Vagina (tissue), 2 donors: ENCODE measurements at regions not wholly inside any gene's neighbourhood (a gene's known extent, or its start where the extent isn't known, plus 50 kb on each side); places are given as distances from the start of the nearest gene placed in this dataset.

ENCODE experiments used
- DNase-seq, 2 donors: peaks; one replicate each; pipeline ENCODE4 v3.0.0-alpha.2; 2017; ENCODE audit errors: extremely low spot score in 2 of 2
- H3K27ac ChIP-seq: fragments of 200-600 bp; sonication (generic); one replicate; pipeline ENCODE4 v1.5.1; 2019
- H3K27me3 ChIP-seq: fragments of 200-600 bp; sonication (generic); one replicate; pipeline ENCODE4 v1.5.1; 2019
- H3K36me3 ChIP-seq, 2 donors: fragments of 200-600 bp; sonication (generic); one replicate each; pipeline ENCODE4 v1.5.1; 2017 to 2019
- H3K4me1 ChIP-seq: fragments of 200-600 bp; sonication (generic); one replicate; pipeline ENCODE4 v1.5.1; 2019
- H3K4me3 ChIP-seq, 2 donors: fragments of 200-600 bp; sonication (generic); 1 replicate in 1 of 2; 2 replicates in 1 of 2; pipeline ENCODE4 v1.5.1; 2016 to 2019
- H3K9me3 ChIP-seq: fragments of 200-600 bp; sonication (generic); one replicate; pipeline ENCODE4 v1.5.1; 2019
- POLR2A ChIP-seq, 2 donors: fragments of 450-650 bp; IDR thresholded peaks; one replicate each; pipeline ENCODE4 v1.6.1; 2017; ENCODE audit warnings: antibody characterized with exemption in 2 of 2, mild to moderate bottlenecking in 2 of 2, moderate library complexity in 2 of 2
- POLR2AphosphoS5 ChIP-seq, 2 donors: sonication (generic); formaldehyde crosslinking; IDR thresholded peaks; one replicate each; pipeline ENCODE4 v1.9.0; 2017; ENCODE audit warnings: antibody characterized with exemption in 2 of 2, mild to moderate bottlenecking in 2 of 2, low read depth in 1 of 2; ENCODE audit not compliant: insufficient read depth in 1 of 2
- intact Hi-C: fragments of 100-400 bp; cut with DNase I; formaldehyde crosslinking; loops from one replicate; pipeline ENCODE4 v1.15.1; 2023
- TF ChIP-seq, protein P1 (sequence below), 3 experiments: fragments of 450-650 bp in 2 of 3; fragments of 200-600 bp in 1 of 3; sonication (generic) in 1 of 3; IDR thresholded peaks; one replicate each; pipeline ENCODE4 v1.5.1; 2017 to 2019; ENCODE audit warnings: antibody characterized with exemption in 3 of 3, mild to moderate bottlenecking in 2 of 3, moderate library complexity in 2 of 3

- intact Hi-C loops = no loop called here
Measured at GRCh38 chr2:83481436-83481835, 977.6 kb downstream of the SUCLG1 start.

DNA sequence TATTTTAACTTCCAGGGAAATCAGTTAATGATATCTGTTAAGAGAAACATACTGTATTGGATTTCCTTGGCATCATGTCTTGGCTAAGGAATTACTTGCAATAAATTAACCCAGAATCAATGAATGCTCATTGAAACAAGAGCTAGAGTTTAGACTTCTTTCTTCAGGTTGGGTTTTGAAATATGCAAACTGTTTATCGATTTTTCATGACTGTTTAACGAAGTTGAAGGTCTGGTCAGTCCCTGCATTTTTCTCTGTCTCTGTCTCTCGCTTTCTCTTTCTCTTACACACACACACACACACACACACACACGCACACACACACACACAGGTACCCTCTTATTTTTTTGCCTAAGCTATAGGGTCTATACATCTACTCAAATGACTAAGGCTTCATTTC lies 981.0 kb downstream of the SUCLG1 start:
- Histone ChIP-seq H3K36me3 (no peaks in the 10 kb centered on the region), H3K27ac (no peak overlapping the region), H3K9me3 (no peaks in the 10 kb centered on the region), H3K4me1 (no peaks in the 10 kb centered on the region), H3K27me3 (no peaks in the 10 kb centered on the region), H3K4me3 (no peak overlapping the region)
- intact Hi-C loops = no loop called here
- TF ChIP-seq POLR2A (IDR thresholded peaks at IDR 0.05) (no peak), POLR2AphosphoS5 (IDR thresholded peaks at IDR 0.05; ENCODE audit: insufficient read depth in 1 of 2, low read depth in 1 of 2) (no peak)
- TF ChIP-seq, protein P1, sequence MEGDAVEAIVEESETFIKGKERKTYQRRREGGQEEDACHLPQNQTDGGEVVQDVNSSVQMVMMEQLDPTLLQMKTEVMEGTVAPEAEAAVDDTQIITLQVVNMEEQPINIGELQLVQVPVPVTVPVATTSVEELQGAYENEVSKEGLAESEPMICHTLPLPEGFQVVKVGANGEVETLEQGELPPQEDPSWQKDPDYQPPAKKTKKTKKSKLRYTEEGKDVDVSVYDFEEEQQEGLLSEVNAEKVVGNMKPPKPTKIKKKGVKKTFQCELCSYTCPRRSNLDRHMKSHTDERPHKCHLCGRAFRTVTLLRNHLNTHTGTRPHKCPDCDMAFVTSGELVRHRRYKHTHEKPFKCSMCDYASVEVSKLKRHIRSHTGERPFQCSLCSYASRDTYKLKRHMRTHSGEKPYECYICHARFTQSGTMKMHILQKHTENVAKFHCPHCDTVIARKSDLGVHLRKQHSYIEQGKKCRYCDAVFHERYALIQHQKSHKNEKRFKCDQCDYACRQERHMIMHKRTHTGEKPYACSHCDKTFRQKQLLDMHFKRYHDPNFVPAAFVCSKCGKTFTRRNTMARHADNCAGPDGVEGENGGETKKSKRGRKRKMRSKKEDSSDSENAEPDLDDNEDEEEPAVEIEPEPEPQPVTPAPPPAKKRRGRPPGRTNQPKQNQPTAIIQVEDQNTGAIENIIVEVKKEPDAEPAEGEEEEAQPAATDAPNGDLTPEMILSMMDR (IDR thresholded peaks at IDR 0.05) = no peak
- DNase-seq = no peak

More at GRCh38 chr2:83481436-83481835, 977.6 kb downstream of the SUCLG1 start:
- no peaks in the 10 kb centered on the region for H3K4me1 ChIP-seq
- no peak overlapping the region for H3K27ac ChIP-seq
- no peak overlapping the region for H3K4me3 ChIP-seq
- H3K27me3 ChIP-seq = no peaks in the 10 kb centered on the region
- TF ChIP-seq, protein P1 (IDR thresholded peaks at IDR 0.05) = no peak
- TF ChIP-seq POLR2A (IDR thresholded peaks at IDR 0.05) (no peak), POLR2AphosphoS5 (IDR thresholded peaks at IDR 0.05; ENCODE audit: insufficient read depth in 1 of 2, low read depth in 1 of 2) (no peak)
- no peak for DNase-seq
- no peaks in the 10 kb centered on the region for H3K36me3 ChIP-seq
- no peaks in the 10 kb centered on the region for H3K9me3 ChIP-seq

DNA sequence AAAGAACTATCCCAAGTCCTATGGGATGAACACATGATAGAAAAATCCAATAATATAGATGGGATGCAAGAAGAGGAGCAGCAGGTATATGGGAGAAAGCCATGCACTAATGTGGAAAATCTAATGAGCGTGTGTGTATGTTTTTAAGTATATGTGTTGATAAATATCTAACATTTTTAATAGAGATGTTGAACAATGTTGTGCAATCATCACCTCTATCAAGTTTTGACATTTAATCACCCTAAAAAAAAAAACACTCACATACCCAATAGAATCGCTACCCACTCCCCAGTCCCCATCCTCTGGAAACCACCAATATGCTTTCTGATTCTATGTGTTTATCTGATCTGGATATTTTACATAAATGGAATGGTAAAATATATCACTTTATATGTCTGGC lies 983.7 kb downstream of the SUCLG1 start:
- Histone ChIP-seq H3K36me3 (no peaks in the 10 kb centered on the region), H3K27me3 (no peaks in the 10 kb centered on the region), H3K27ac (no peak overlapping the region), H3K4me3 (no peak overlapping the region), H3K4me1 (no peaks in the 10 kb centered on the region), H3K9me3 (no peaks in the 10 kb centered on the region)
- intact Hi-C loops = no loop called here
- DNase-seq = no peak
- no peak for TF ChIP-seq POLR2A (IDR thresholded peaks at IDR 0.05)
- TF ChIP-seq, protein P1 (IDR thresholded peaks at IDR 0.05) = no peak
- no peak for TF ChIP-seq POLR2AphosphoS5 (IDR thresholded peaks at IDR 0.05; ENCODE audit: insufficient read depth in 1 of 2, low read depth in 1 of 2)

GRCh38 chr2:83471655-83472054 lies 987.4 kb downstream of the SUCLG1 start:
- H3K27ac ChIP-seq = no peak overlapping the region
- no peaks in the 10 kb centered on the region for H3K9me3 ChIP-seq
- no peaks in the 10 kb centered on the region for H3K4me1 ChIP-seq
- no peak overlapping the region for H3K4me3 ChIP-seq
- intact Hi-C loops = no loop called here
- TF ChIP-seq POLR2A (IDR thresholded peaks at IDR 0.05) = no peak
- TF ChIP-seq, protein P1 (IDR thresholded peaks at IDR 0.05) = no peak
- no peak for TF ChIP-seq POLR2AphosphoS5 (IDR thresholded peaks at IDR 0.05; ENCODE audit: insufficient read depth in 1 of 2, low read depth in 1 of 2)
- no peak for DNase-seq
- no peaks in the 10 kb centered on the region for H3K36me3 ChIP-seq
- no peaks in the 10 kb centered on the region for H3K27me3 ChIP-seq

DNA sequence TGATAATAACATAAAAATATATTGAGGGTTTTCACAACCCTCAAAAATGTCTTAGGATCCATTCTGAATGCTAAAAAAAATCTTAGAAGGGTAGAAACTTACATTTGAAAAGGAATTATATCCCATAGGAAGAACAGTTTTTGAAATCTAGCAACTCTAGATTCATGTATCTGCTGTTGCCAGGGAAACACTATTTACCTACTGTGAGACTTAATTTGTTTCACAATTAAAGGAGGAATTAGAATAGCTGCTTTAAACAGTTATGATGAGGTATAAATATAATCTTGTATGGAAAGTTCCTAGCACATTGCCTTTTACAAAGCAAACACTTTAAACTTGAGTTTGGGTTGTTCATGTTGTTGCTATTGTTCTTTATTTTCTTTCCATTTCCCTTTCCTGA lies 988.2 kb downstream of the SUCLG1 start:
- Histone ChIP-seq H3K4me3 (no peak overlapping the region), H3K27me3 (no peaks in the 10 kb centered on the region), H3K9me3 (no peaks in the 10 kb centered on the region), H3K36me3 (no peaks in the 10 kb centered on the region), H3K27ac (no peak overlapping the region), H3K4me1 (no peaks in the 10 kb centered on the region)
- no peak for DNase-seq
- TF ChIP-seq, protein P1 (IDR thresholded peaks at IDR 0.05) = no peak
- TF ChIP-seq POLR2AphosphoS5 (IDR thresholded peaks at IDR 0.05; ENCODE audit: insufficient read depth in 1 of 2, low read depth in 1 of 2) (no peak), POLR2A (IDR thresholded peaks at IDR 0.05) (no peak)
- intact Hi-C loops = no loop called here
